ENCODE measurements at regions not wholly inside any gene's neighbourhood (a gene's known extent, or its start where the extent isn't known, plus 50 kb on each side); places are given as distances from the start of the nearest gene placed in this dataset.

- H2AFZ ChIP-seq, result no peak overlapping the region
- H3K4me1 ChIP-seq (ENCODE audit: insufficient read depth), result no peaks in the 10 kb centered on the region
- WGBS (ENCODE audit: low lambda C conversion rate, missing lambda C conversion rate), result 33% methylated on average over 1 of the region's 1 CpG
- no peak for TF ChIP-seq EZH2 (IDR thresholded peaks at IDR 0.05; ENCODE audit: borderline replicate concordance)
- TF ChIP-seq CTCF (IDR thresholded peaks at IDR 0.05; ENCODE audit: poor library complexity), result no peak
- TF ChIP-seq EZH2phosphoT487 (IDR thresholded peaks at IDR 0.05; ENCODE audit: low read depth, severe bottlenecking, unreplicated experiment), result no peak
- H3K4me2 ChIP-seq, result no peak overlapping the region
- no peak for DNase-seq (ENCODE audit: low spot score)
- no peaks in the 10 kb centered on the region for H3K9me2 ChIP-seq (replicated peaks; ENCODE audit: insufficient read depth)
- no peak overlapping the region for H3K4me3 ChIP-seq
- H3K9me3 ChIP-seq (ENCODE audit: low read depth), result no peaks in the 10 kb centered on the region
- H4K20me1 ChIP-seq (ENCODE audit: insufficient read depth, poor library complexity, severe bottlenecking), result no peaks in the 10 kb centered on the region
- H3K79me2 ChIP-seq, result no peaks in the 10 kb centered on the region
- no peaks in the 10 kb centered on the region for H3K36me3 ChIP-seq (replicated peaks; ENCODE audit: insufficient read depth, low read depth)
- peaks cover 6% of the 10 kb centered on the region for H3K27me3 ChIP-seq
- H3K27ac ChIP-seq, result no peak overlapping the region
These were observed 83.0 kb upstream of the MAP3K7 start for GRCh38 chr6:90669846-90670245.

- Histone ChIP-seq H3K9me2 (replicated peaks; ENCODE audit: insufficient read depth) (no peaks in the 10 kb centered on the region), H3K9me3 (ENCODE audit: low read depth) (no peaks in the 10 kb centered on the region), H4K20me1 (ENCODE audit: insufficient read depth, poor library complexity, severe bottlenecking) (no peaks in the 10 kb centered on the region), H3K4me3 (no peak overlapping the region), H3K27ac (no peak overlapping the region), H3K4me1 (ENCODE audit: insufficient read depth) (no peaks in the 10 kb centered on the region), H2AFZ (no peak overlapping the region), H3K4me2 (no peak overlapping the region), H3K36me3 (replicated peaks; ENCODE audit: insufficient read depth, low read depth) (no peaks in the 10 kb centered on the region), H3K79me2 (no peaks in the 10 kb centered on the region), H3K27me3 (peaks cover 2% of the 10 kb centered on the region)
- TF ChIP-seq CTCF (IDR thresholded peaks at IDR 0.05; ENCODE audit: poor library complexity) (no peak), EZH2 (IDR thresholded peaks at IDR 0.05; ENCODE audit: borderline replicate concordance) (no peak), EZH2phosphoT487 (IDR thresholded peaks at IDR 0.05; ENCODE audit: low read depth, severe bottlenecking, unreplicated experiment) (no peak)
- 79% methylated on average over 2 of the region's 2 CpGs for WGBS (ENCODE audit: low lambda C conversion rate, missing lambda C conversion rate)
- no peak for DNase-seq (ENCODE audit: low spot score)
These were observed 82.5 kb upstream of the MAP3K7 start for GRCh38 chr6:90669420-90669819.

- TF ChIP-seq EZH2 (IDR thresholded peaks at IDR 0.05; ENCODE audit: borderline replicate concordance), result no peak
- TF ChIP-seq CTCF (IDR thresholded peaks at IDR 0.05; ENCODE audit: poor library complexity), result no peak
- no peak for TF ChIP-seq EZH2phosphoT487 (IDR thresholded peaks at IDR 0.05; ENCODE audit: low read depth, severe bottlenecking, unreplicated experiment)
- Histone ChIP-seq H3K4me3 (no peak overlapping the region), H3K79me2 (no peaks in the 10 kb centered on the region), H3K36me3 (replicated peaks; ENCODE audit: insufficient read depth, low read depth) (no peaks in the 10 kb centered on the region), H3K9me2 (replicated peaks; ENCODE audit: insufficient read depth) (no peaks in the 10 kb centered on the region), H3K4me1 (ENCODE audit: insufficient read depth) (no peaks in the 10 kb centered on the region), H3K27me3 (no peaks in the 10 kb centered on the region), H3K4me2 (no peak overlapping the region), H3K27ac (no peak overlapping the region), H2AFZ (no peak overlapping the region), H3K9me3 (ENCODE audit: low read depth) (no peaks in the 10 kb centered on the region), H4K20me1 (ENCODE audit: insufficient read depth, poor library complexity, severe bottlenecking) (no peaks in the 10 kb centered on the region)
- no peak for DNase-seq (ENCODE audit: low spot score)
These were observed 81.3 kb upstream of the MAP3K7 start for GRCh38 chr6:90668141-90668540.

- no peaks in the 10 kb centered on the region for H3K4me1 ChIP-seq (ENCODE audit: insufficient read depth)
- DNase-seq (ENCODE audit: low spot score), result no peak
- no peaks in the 10 kb centered on the region for H3K9me2 ChIP-seq (replicated peaks; ENCODE audit: insufficient read depth)
- no peak overlapping the region for H3K27ac ChIP-seq
- 75% methylated on average over 3 of the region's 3 CpGs for WGBS (ENCODE audit: low lambda C conversion rate, missing lambda C conversion rate)
- no peak overlapping the region for H3K4me2 ChIP-seq
- no peak for TF ChIP-seq CTCF (IDR thresholded peaks at IDR 0.05; ENCODE audit: poor library complexity)
- no peaks in the 10 kb centered on the region for H3K27me3 ChIP-seq
- no peak overlapping the region for H3K4me3 ChIP-seq
- H4K20me1 ChIP-seq (ENCODE audit: insufficient read depth, poor library complexity, severe bottlenecking), result no peaks in the 10 kb centered on the region
- no peaks in the 10 kb centered on the region for H3K36me3 ChIP-seq (replicated peaks; ENCODE audit: insufficient read depth, low read depth)
- H2AFZ ChIP-seq, result no peak overlapping the region
- H3K9me3 ChIP-seq (ENCODE audit: low read depth), result no peaks in the 10 kb centered on the region
- no peaks in the 10 kb centered on the region for H3K79me2 ChIP-seq
These were observed 77.0 kb upstream of the MAP3K7 start for GRCh38 chr6:90663873-90664272.

Measured in hepatocyte (in vitro differentiated cells).